Mesodermal cell (in vitro differentiated cells): ENCODE measurements at regions not wholly inside any gene's neighbourhood (a gene's known extent, or its start where the extent isn't known, plus 50 kb on each side); places are given as distances from the start of the nearest gene placed in this dataset.
"Not testable (repeated sequence)": the region's sequence is repeated elsewhere in the genome, so short reads cannot be mapped to it uniquely, and the experiment has no call there.

Experiments
- H3K27ac ChIP-seq: 2 replicates; pipeline ENCODE4 v1.7.0; 2013; ENCODE audit warnings: mild to moderate bottlenecking, low read depth, low read length, moderate library complexity; ENCODE audit not compliant: severe bottlenecking
- H3K36me3 ChIP-seq: 2 replicates; pipeline ENCODE4 v1.7.1; 2013; ENCODE audit warnings: mild to moderate bottlenecking, low read length, moderate library complexity; ENCODE audit not compliant: control insufficient read depth, insufficient read depth
- H3K4me1 ChIP-seq: one replicate; pipeline ENCODE4 v1.7.1; 2013; ENCODE audit warnings: mild to moderate bottlenecking, low read length; ENCODE audit not compliant: insufficient read depth, control insufficient read depth, poor library complexity, severe bottlenecking
- H3K4me3 ChIP-seq: 2 replicates; pipeline ENCODE4 v1.7.0; 2013; ENCODE audit warnings: low read length, control low read depth, mild to moderate bottlenecking; ENCODE audit not compliant: insufficient read depth, poor library complexity, severe bottlenecking; ENCODE audit errors: extremely low read depth
- H3K9me3 ChIP-seq: 2 replicates; pipeline ENCODE4 v1.7.1; 2013; ENCODE audit warnings: mild to moderate bottlenecking, low read length, moderate library complexity; ENCODE audit not compliant: control insufficient read depth
- WGBS, 2 experiments: methylation state at CpG; one replicate each; pipeline ENCODE4 v1.1.5; 2013; ENCODE audit warnings: missing lambda C conversion rate in 2 of 2; ENCODE audit not compliant: insufficient coverage in 2 of 2; 5-methylcytosine and 5-hydroxymethylcytosine counted together

DNA sequence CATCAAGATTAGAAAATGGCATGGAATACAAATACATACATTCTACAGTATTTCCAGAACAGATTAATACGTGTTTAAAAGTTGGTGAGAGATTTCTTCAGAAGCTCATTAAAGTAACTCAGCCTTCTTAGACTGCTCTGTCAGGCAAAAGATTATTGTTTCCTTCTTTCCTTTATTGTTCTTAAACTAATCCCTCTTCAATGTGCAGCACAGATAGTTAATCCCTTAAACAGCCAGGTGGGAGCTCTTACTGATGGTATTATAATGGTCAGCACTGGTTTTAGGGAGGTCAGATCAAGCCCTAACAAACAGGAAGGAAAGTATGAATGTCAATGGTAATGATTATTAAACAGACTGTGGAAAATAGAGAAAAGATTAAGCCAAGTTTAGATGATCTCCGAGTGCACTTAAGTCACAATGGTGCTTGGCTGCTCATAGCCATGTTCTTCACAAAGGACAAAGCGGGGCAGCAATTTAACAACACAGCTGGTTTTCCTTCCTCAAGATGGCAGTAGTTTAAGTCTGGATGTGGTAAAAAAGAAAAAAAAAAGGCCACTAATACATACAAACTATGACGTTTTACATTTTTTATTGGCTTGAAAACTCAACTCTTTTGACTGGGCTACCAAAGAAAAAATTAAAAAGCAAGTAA is 992.6 kb downstream of the PCDH9 start:
- H3K9me3 ChIP-seq = peaks cover 15% of the 10 kb centered on the region
- no peak overlapping the region for H3K27ac ChIP-seq
- WGBS, 2 experiments = 78 to 100% methylated on average over 1 to 2 of the region's 4 CpGs
- no peaks in the 10 kb centered on the region for H3K36me3 ChIP-seq
- no peaks in the 10 kb centered on the region for H3K4me1 ChIP-seq
- H3K4me3 ChIP-seq = no peak overlapping the region

DNA sequence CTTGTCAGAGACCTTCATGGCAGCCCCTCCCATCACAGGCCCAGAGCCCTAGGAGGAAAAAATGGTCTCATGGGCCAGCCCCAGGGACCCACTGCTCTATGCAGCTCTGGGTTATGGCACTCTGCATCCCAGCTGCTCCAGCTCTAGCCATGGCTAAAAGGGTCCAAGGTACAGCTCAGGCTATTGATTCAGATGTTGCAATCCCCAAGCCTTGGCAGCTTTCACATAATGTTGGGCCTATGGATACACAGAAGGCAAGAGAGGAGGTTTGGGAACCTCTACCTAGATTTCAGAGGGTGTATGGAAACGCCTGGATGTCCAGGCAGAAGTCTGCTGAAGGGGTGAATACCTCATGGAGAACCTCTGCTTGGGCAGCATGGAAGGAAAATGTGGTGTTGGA is 996.0 kb downstream of the PCDH9 start:
- no peaks in the 10 kb centered on the region for H3K36me3 ChIP-seq
- H3K4me1 ChIP-seq = no peaks in the 10 kb centered on the region
- no peak overlapping the region for H3K4me3 ChIP-seq
- peaks cover 15% of the 10 kb centered on the region for H3K9me3 ChIP-seq
- H3K27ac ChIP-seq = no peak overlapping the region
- 92 to 100% methylated on average over 1 of the region's 1 CpG for WGBS, 2 experiments

DNA sequence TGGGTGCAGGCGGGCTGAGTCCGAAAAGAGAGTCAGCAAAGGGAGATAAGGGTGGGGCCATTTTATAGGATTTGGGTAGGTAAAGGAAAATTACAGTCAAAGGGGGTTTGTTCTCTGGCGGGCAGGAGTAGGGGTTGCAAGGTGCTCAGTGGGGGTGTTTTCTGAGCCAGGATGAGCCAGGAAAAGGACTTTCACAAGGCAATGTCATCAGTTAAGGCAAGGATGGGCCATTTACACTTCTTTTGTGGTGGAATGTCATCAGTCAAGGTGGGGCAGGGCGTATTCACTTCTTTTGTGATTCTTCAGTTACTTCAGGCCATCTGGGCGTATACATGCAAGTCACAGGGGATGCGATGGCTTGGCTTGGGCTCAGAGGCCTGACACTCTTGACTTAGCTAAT is 998.2 kb downstream of the PCDH9 start:
- H3K4me1 ChIP-seq, H3K27ac ChIP-seq, H3K4me3 ChIP-seq, H3K36me3 ChIP-seq: not testable (repeated sequence)
- WGBS, 2 experiments = 100% methylated on average over 1 of the region's 6 CpGs; no CpG with 5 or more reads in 1 of the 2 experiments
- peaks cover 15% of the 10 kb centered on the region for H3K9me3 ChIP-seq

DNA sequence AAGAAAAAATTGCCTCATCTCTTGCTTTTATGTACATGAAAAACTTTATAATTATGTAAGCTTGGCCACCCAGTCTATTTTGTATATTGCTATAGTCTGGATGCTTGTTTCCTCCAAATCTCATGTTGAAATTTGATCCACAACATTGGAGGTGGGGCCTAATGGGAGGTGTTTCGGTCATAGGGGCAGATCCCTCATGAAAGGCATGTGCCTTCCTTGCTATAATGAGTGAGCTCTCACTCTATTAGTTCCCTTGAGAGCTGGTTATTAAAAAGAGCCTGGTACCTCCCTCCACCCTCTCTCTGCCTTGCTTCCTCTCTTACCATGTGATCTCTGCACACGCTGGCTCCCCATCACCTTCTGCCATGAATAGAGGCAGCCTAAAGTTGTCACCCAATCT is 1005.1 kb downstream of the PCDH9 start:
- 0 to 33% methylated on average over 1 of the region's 2 CpGs for WGBS, 2 experiments
- Histone ChIP-seq H3K9me3 (no peaks in the 10 kb centered on the region), H3K27ac (peak overlapping the region; percentile 57), H3K36me3 (no peaks in the 10 kb centered on the region), H3K4me3 (no peak overlapping the region), H3K4me1 (no peaks in the 10 kb centered on the region)

- WGBS, 2 experiments = 17% methylated on average over 1 of the region's 2 CpGs; no CpG with 5 or more reads in 1 of the 2 experiments
- Histone ChIP-seq H3K4me3 (no peak overlapping the region), H3K4me1 (no peaks in the 10 kb centered on the region), H3K27ac (peak overlapping the region; percentile 57), H3K9me3 (no peaks in the 10 kb centered on the region), H3K36me3 (no peaks in the 10 kb centered on the region)
Observed at GRCh38 chr13:66224663-66225062, 1005.5 kb downstream of the PCDH9 start.

DNA sequence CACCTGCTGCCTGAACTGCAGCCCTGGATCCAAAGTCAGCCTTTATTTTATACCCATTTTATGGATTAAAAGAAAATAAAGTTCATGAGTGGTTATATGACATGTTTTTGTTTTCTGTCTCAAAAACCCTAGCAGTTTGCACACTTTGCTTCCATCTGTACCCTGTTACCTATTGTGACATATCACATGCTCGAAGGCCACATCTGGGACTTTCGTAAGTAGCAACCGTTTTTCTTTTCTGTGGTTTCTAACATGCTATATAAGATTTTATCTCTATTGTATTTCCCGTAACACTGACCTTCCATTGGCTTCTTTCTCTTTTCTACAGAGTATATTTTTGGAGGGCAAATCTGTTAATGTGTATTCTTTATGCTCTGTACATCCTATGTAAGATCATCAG is 1007.2 kb downstream of the PCDH9 start:
- 100% methylated on average over 1 of the region's 4 CpGs; no CpG with 5 or more reads in 1 of the 2 experiments for WGBS, 2 experiments
- Histone ChIP-seq H3K27ac (no peak overlapping the region), H3K36me3 (no peaks in the 10 kb centered on the region), H3K4me3 (no peak overlapping the region), H3K9me3 (no peaks in the 10 kb centered on the region), H3K4me1 (no peaks in the 10 kb centered on the region)

- Histone ChIP-seq H3K9me3 (no peaks in the 10 kb centered on the region), H3K36me3 (no peaks in the 10 kb centered on the region), H3K27ac (no peak overlapping the region), H3K4me3 (no peak overlapping the region), H3K4me1 (no peaks in the 10 kb centered on the region)
- 100% methylated on average over 1 of the region's 4 CpGs; no CpG with 5 or more reads in 1 of the 2 experiments for WGBS, 2 experiments
Observed at GRCh38 chr13:66222127-66222526, 1008.0 kb downstream of the PCDH9 start.

GRCh38 chr13:66219506-66219905 is 1010.6 kb downstream of the PCDH9 start:
- H3K36me3 ChIP-seq = no peaks in the 10 kb centered on the region
- WGBS, 2 experiments = no CpG with 5 or more reads among the region's 1 CpG
- no peak overlapping the region for H3K27ac ChIP-seq
- H3K4me1 ChIP-seq = no peaks in the 10 kb centered on the region
- H3K9me3 ChIP-seq = no peaks in the 10 kb centered on the region
- H3K4me3 ChIP-seq = no peak overlapping the region

DNA sequence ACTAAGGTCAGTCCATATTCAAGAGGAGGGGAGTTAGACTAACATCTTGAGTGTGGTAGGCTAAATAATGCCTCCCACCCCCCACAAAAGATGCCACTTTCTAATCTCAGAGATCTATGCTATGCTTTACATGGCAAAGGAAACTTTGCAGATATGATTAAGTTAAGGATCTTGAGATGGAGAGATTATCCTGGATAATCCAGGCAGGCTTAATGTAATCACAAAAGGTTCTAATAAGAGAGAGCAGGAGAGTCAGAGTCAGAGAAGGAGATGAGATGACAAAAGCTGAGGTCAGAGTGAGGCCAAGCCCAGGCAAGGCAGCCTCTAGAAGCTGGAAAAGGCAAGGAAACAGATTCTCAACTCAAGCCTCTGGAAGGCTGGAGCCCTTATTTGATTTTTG is 1011.6 kb downstream of the PCDH9 start:
- H3K9me3 ChIP-seq = no peaks in the 10 kb centered on the region
- H3K4me3 ChIP-seq = no peak overlapping the region
- no peak overlapping the region for H3K27ac ChIP-seq
- no peaks in the 10 kb centered on the region for H3K36me3 ChIP-seq
- H3K4me1 ChIP-seq = no peaks in the 10 kb centered on the region

DNA sequence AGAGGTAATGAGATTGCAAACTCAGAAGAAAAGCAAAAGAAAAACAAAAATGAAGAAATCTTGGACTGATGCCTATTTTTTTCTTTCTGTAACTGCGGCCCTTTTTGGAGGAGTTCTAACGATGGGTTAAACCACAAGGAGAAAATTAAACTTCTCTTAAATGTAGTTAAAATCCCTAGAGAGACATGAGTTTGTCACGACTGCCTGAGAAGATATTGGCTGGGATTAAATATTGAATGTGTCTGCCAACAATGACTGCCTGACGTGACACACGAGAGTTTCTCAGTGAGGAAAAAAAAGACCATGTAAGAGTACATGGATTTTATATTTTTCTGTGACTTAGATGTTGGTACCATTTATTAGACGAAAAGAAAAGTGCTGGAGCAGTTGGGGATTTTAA is 1013.4 kb downstream of the PCDH9 start:
- WGBS, 2 experiments = 75 to 80% methylated on average over 2 to 6 of the region's 6 CpGs
- Histone ChIP-seq H3K36me3 (no peaks in the 10 kb centered on the region), H3K9me3 (no peaks in the 10 kb centered on the region), H3K4me3 (no peak overlapping the region), H3K27ac (no peak overlapping the region), H3K4me1 (no peaks in the 10 kb centered on the region)

DNA sequence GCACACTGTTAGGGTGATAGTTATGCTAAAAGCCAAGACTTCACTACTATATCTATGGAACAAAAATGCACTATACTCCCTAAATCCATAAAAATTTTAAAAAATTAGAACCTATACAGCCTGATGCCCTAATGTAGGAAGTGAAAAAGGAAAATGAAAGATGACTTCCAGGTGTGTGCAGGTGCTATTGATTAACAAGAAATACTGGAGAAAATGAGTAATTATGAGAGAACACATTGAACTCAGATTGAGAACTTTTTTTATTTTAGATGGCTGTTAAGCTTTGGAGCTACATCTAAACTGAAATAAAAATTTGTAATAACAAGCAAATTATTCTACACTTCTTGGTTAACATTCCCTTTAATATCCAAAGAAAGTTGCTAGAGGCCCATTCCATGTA is 1015.7 kb downstream of the PCDH9 start:
- H3K4me3 ChIP-seq = no peak overlapping the region
- no peaks in the 10 kb centered on the region for H3K9me3 ChIP-seq
- no peak overlapping the region for H3K27ac ChIP-seq
- H3K36me3 ChIP-seq = no peaks in the 10 kb centered on the region
- H3K4me1 ChIP-seq = no peaks in the 10 kb centered on the region
